Esophagus mucosa (tissue), 1 donor: ENCODE measurements at regions not wholly inside any gene's neighbourhood (a gene's known extent, or its start where the extent isn't known, plus 50 kb on each side); places are given as distances from the start of the nearest gene placed in this dataset.
"Not testable (repeated sequence)": the region's sequence is repeated elsewhere in the genome, so short reads cannot be mapped to it uniquely, and the experiment has no call there.

Experiments
- ATAC-seq: fragments of 200-7000 bp; cut with Tn5 transposase; one replicate; pipeline ENCODE4 v1.9.1; 2020
- donor health status: DM: yes; HTN: yes; CAD: no.

DNA sequence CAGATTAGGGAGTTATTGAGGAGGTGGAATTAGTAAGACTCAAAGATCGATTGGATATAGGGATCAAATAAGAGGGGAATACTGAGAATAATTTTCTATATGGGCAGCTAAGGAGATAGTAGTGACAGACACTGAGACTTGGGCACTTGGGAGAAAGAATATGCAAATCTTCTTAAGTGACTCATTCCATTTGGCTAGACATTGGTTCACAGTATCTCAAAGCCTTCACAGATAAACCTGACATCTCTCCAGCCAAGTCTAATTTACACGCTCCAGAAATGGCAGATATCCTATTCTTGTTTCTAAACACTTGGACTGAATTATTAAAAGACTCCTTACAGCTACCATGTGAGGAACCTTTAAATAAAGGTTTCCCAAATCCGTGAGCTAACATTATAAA lies 104.6 kb upstream of the ADAMTS9 start:
- no peak for ATAC-seq

- ATAC-seq = no peak
Measured at GRCh38 chr3:64789111-64789510, 101.3 kb upstream of the ADAMTS9 start.

DNA sequence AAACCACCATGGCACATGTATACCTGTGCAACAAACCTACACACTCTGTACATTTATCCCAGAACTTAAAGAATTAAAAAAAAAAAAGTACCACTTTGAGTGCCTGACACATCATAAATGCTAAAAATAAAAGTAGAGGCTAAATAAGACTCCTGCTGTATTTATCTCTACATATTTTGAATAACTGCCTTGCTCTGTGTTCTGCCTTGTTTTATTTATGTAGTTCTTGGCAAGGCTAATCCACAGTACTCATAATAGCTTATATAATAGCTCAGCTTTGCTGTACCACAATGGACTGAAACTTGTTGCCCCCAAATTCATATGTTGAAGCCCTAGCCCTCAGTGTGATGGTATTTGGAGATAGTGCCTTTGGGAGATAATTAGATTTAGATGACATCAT lies 95.4 kb upstream of the ADAMTS9 start:
- no peak for ATAC-seq

DNA sequence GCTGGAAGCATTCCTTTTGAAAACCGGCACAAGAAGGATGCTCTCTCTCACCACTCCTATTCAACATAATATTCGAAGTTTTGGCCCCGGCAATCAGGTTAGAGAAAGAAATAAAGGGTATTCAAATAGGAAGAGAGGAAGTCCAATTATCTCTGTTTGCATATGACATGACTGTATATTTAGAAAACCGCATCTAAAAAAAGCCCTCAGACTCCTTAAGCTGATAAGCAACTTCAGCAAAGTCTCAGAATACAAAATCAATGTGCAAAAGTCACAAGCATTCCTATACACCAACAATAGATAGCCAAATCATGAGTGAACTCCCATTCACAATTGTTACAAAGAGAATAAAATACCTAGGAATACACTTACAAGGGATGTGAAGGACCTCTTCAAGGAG lies 93.1 kb upstream of the ADAMTS9 start:
- ATAC-seq = not testable (repeated sequence)

GRCh38 chr3:64773137-64773536 lies 85.3 kb upstream of the ADAMTS9 start:
- ATAC-seq = no peak

- ATAC-seq = no peak
Measured at GRCh38 chr3:64766440-64766839, 78.6 kb upstream of the ADAMTS9 start.

DNA sequence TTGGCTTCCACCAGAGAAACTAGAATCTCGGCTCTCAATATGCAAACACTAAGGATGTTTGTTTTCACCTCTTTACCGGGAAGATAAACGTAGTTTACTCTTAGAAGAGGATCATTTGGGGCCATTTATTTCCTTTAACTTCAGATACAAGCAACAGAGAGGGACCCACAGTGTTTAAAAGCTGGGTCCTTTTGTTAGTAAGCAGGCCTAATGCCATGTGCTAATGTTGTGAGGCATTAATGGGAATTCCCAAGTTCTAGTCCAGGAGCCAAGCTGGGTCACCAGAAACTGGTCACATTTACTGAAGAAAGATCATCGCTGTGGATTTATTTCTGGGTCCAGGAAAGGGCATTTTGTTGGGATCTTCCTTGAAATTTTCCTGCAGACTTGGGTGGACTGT lies 78.1 kb upstream of the ADAMTS9 start:
- ATAC-seq = no peak

GRCh38 chr3:64764386-64764929 lies 76.7 kb upstream of the ADAMTS9 start:
- no peak for ATAC-seq

- ATAC-seq = no peak
Measured at GRCh38 chr3:64763980-64764379, 76.2 kb upstream of the ADAMTS9 start.

DNA sequence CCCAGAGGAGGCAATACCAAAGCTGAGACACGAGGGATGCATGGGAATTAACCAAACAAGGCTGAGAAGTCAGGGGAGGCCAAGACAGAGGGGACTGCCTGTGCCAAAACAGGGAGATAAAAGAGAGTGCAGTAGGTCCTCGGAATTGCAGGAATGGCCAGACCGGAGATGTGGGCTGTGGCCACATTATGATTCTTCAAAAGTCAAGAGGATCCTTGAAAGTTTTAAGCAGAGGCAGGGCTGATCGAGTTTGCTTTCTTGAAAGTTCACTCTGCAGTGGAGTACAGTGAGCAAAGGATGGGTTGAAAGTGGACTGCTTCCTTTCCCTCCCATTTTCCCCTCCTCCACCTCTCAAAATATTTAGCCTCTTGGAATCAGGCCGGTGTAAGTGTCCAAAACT lies 73.9 kb upstream of the ADAMTS9 start:
- no peak for ATAC-seq

DNA sequence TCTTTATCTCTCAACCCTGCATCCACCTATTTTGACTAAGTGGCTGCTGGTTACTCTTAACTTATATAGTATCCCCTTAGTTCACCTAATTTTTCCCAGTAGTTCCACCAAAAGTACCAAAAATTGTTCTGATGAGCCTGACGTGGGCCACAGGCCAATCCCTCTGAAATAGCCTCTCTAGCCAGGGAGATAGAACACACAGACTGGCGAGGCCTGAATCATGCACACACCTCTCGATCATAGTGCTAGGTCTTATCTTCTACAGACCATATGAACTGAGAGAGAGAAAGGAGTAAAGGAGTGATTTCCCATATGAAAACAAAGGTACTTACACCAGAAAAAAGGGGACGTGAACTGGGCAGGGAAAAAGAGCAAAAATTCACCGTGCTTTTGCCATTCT lies 72.5 kb upstream of the ADAMTS9 start:
- no peak for ATAC-seq

DNA sequence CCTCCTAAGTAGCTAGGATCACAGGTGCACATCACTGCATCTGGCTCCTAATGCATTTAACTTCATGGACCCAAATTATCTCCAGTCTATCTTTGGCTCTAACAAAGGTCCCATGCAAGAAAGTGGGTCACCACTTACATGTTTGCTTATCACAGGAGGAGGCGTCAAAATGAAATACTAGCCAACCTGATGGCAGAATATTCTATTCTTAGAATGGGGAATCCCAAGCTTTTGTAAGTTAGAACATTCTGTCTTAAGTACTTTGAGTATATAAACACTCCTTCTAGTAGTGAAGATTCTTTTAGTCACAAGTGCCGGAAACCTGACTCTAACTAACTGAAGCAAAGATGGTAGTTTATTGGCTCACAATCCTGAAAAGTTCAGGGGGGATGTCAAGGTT lies 72.0 kb upstream of the ADAMTS9 start:
- ATAC-seq = no peak

- no peak for ATAC-seq
Measured at GRCh38 chr3:64756398-64756986, 68.7 kb upstream of the ADAMTS9 start.

DNA sequence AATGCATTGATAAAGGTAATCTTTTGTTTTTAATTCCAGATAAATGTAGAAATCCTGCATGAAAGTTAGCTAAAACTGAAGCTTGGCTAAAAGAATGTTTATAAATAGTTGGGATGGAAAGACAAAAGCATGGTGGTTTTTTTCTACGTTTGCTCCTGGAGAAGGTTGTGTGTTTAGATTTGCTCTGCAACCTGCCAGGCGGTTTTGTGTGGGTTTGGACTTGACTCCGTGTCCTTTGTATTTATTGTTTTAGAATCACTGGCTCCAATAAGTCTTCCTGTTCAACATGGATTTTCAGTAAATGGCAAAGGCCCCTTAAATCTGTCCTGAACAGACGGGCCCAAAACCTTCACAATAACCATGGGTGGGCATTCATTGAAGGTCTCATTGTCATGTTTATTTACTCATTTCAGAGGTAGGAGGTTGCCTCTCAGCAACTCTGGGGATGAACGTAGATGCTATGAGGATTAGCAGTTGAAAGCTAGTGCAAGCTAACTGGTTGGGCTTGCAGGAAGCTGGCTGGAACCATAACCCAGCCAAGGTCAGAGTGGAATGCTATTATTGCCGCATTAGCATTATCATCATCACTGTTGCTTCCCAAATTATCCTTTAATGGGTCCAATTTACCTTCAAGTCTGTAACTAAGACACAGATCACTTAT lies 60.6 kb upstream of the ADAMTS9 start:
- ATAC-seq = no peak

GRCh38 chr3:64747679-64748078 lies 59.9 kb upstream of the ADAMTS9 start:
- ATAC-seq = no peak

- no peak for ATAC-seq
Measured at GRCh38 chr3:64743887-64744243, 56.1 kb upstream of the ADAMTS9 start.

DNA sequence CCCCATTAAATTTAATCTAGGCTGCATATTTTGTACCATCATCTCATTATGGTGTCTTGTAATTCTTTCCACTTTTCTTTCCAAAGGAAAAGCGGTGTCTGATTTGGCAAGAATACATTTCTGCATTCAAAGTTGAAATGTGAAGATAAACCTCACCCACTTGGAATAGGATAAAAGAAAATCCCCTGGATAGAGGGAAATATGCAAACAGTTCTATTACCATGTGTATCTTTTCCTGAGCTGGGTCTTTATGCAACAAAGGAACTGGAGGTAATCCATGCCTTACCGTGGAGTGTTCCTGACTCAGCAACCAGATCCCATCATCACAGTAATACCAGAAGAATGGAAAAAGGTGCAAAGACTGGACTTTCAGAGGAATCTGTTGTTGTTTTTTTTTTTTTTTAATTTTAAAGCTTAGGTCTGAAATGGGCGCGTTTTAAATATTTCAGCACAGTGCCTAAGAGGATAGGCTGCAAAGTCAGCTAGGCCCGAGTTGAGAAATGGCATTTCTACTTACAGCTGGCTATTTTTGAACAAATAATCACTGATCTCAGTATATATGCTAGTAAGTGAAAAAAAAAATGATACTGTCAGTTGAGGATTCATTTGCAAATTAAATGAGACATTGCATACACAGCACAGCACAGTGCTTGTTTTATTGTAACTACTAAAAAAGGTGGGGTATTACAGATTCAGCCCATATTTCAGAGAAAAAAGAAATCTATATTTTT lies 55.5 kb upstream of the ADAMTS9 start:
- no peak for ATAC-seq

DNA sequence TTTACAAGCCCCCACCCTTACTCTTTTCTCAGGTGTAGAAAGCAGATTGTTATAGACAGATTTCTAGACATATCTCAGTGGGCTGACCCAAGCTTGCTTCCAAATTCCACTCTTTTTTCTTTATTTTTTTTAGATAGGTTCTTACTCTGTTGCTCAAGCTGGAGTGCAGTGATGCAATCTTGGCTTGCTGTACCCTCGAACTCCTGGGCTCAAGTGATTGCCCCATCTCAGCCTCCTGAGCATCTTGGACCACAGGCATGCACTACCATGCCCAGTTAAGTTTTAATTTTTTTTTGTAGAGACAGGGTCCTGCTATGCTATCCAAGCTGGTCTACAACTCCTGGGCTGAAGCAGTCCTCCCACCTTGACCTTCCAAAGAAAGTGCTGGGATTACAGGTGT lies 53.5 kb upstream of the ADAMTS9 start:
- no peak for ATAC-seq

- no peak for ATAC-seq
Measured at GRCh38 chr3:64739971-64740631, 52.3 kb upstream of the ADAMTS9 start.
